Liver (tissue), 8 donors: ENCODE measurements at regions not wholly inside any gene's neighbourhood (a gene's known extent, or its start where the extent isn't known, plus 50 kb on each side); places are given as distances from the start of the nearest gene placed in this dataset.

Experiments
- DNase-seq: peaks from one replicate; pipeline ENCODE4 v3.0.0-alpha.2; 2017; ENCODE audit warnings: low spot score
- H3K27ac ChIP-seq, 2 donors: one replicate each; pipeline ENCODE4 v1.7.0; 2013; ENCODE audit warnings: inconsistent platforms in 2 of 2, low read length in 2 of 2, control low read depth in 1 of 2, low read depth in 1 of 2, mild to moderate bottlenecking in 1 of 2
- H3K27me3 ChIP-seq, 4 donors: one replicate each; pipeline versions ENCODE4 v1.6.1 to v1.7.0; 2013; ENCODE audit warnings: low read length in 3 of 4, inconsistent platforms in 1 of 4, mild to moderate bottlenecking in 1 of 4, moderate library complexity in 1 of 4; ENCODE audit not compliant: control insufficient read depth in 4 of 4, insufficient read depth in 4 of 4
- H3K36me3 ChIP-seq, 4 donors: one replicate each; pipeline versions ENCODE4 v1.6.1 to v1.7.0; 2013; ENCODE audit warnings: low read length in 3 of 4, mild to moderate bottlenecking in 3 of 4, low read depth in 1 of 4, moderate library complexity in 1 of 4; ENCODE audit not compliant: control insufficient read depth in 4 of 4, insufficient read depth in 3 of 4
- H3K4me1 ChIP-seq, 4 donors: one replicate each; pipeline versions ENCODE4 v1.6.1 to v1.7.0; 2013; ENCODE audit warnings: low read length in 3 of 4, mild to moderate bottlenecking in 3 of 4, moderate library complexity in 1 of 4; ENCODE audit not compliant: control insufficient read depth in 4 of 4, insufficient read depth in 4 of 4
- H3K4me3 ChIP-seq, 3 donors: one replicate each; pipeline versions ENCODE4 v1.6.1 to v1.7.0; 2013; ENCODE audit warnings: low read length in 3 of 3, control low read depth in 1 of 3, low read depth in 1 of 3, mild to moderate bottlenecking in 1 of 3
- H3K9ac ChIP-seq, 2 donors: one replicate each; pipeline ENCODE4 v1.7.0; 2013; ENCODE audit warnings: low read length in 2 of 2, mild to moderate bottlenecking in 2 of 2, moderate library complexity in 2 of 2, control low read depth in 1 of 2, low read depth in 1 of 2
- H3K9me3 ChIP-seq, 4 donors: one replicate each; pipeline versions ENCODE4 v1.6.1 to v1.7.0; 2013; ENCODE audit warnings: low read length in 3 of 4; ENCODE audit not compliant: control insufficient read depth in 4 of 4
- EGR1 ChIP-seq, 2 donors: IDR thresholded peaks; 2 replicates each; pipeline ENCODE4 v1.6.1; 2016 to 2018; ENCODE audit warnings: antibody characterized with exemption in 2 of 2, low read depth in 2 of 2
- FOXA1 ChIP-seq: IDR thresholded peaks from 2 replicates; pipeline ENCODE4 v1.6.1; 2016; ENCODE audit warnings: antibody characterized with exemption
- FOXA2 ChIP-seq: IDR thresholded peaks from 2 replicates; pipeline ENCODE4 v1.6.1; 2016; ENCODE audit warnings: antibody characterized with exemption
- GABPA ChIP-seq, 2 donors: IDR thresholded peaks in 1 of 2; conservative IDR thresholded peaks in 1 of 2; 2 replicates each; pipeline ENCODE4 v1.6.1; 2016; ENCODE audit warnings: antibody characterized with exemption in 2 of 2, mild to moderate bottlenecking in 1 of 2, moderate library complexity in 1 of 2
- HNF4A ChIP-seq, 2 donors: conservative IDR thresholded peaks; 2 replicates each; pipeline ENCODE4 v1.6.1; 2016; ENCODE audit warnings: antibody characterized with exemption in 2 of 2, mild to moderate bottlenecking in 2 of 2
- HNF4G ChIP-seq: IDR thresholded peaks from 2 replicates; pipeline ENCODE4 v1.6.1; 2016; ENCODE audit warnings: antibody characterized with exemption
- JUND ChIP-seq, 2 donors: IDR thresholded peaks; 2 replicates each; pipeline ENCODE4 v1.6.1; 2016; ENCODE audit warnings: antibody characterized with exemption in 2 of 2
- NR2F2 ChIP-seq: IDR thresholded peaks from 2 replicates; pipeline ENCODE4 v1.6.1; 2016; ENCODE audit warnings: antibody characterized with exemption
- RAD21 ChIP-seq, 2 donors: IDR thresholded peaks; 2 replicates each; pipeline ENCODE4 v1.6.1; 2016; ENCODE audit warnings: antibody characterized with exemption in 2 of 2, mild to moderate bottlenecking in 2 of 2
- RXRA ChIP-seq, 2 donors: IDR thresholded peaks; 2 replicates each; pipeline ENCODE4 v1.6.1; 2017 to 2018; ENCODE audit warnings: antibody characterized with exemption in 2 of 2, mild to moderate bottlenecking in 1 of 2
- SP1 ChIP-seq: IDR thresholded peaks from 2 replicates; pipeline ENCODE4 v1.6.1; 2018; ENCODE audit warnings: antibody characterized with exemption, mild to moderate bottlenecking
- TAF1 ChIP-seq: conservative IDR thresholded peaks from 2 replicates; pipeline ENCODE4 v1.6.1; 2016; ENCODE audit warnings: antibody characterized with exemption, mild to moderate bottlenecking
- YY1 ChIP-seq: IDR thresholded peaks from 2 replicates; pipeline ENCODE4 v1.6.1; 2016; ENCODE audit warnings: antibody characterized with exemption, mild to moderate bottlenecking
- WGBS: extraction: QIAGEN DNeasy Blood & Tissue Kit; methylation state at CpG from one replicate; pipeline ENCODE4 v1.1.7; 2013; 5-methylcytosine and 5-hydroxymethylcytosine counted together
- TF ChIP-seq, protein P1 (sequence below): IDR thresholded peaks from 2 replicates; pipeline ENCODE4 v1.6.1; 2016; ENCODE audit warnings: antibody characterized with exemption
- TF ChIP-seq, protein P2 (sequence below): IDR thresholded peaks from 2 replicates; pipeline ENCODE4 v1.6.1; 2016; ENCODE audit warnings: antibody characterized with exemption
- TF ChIP-seq, protein P3 (sequence below): IDR thresholded peaks from 2 replicates; pipeline ENCODE4 v1.6.1; 2016; ENCODE audit warnings: antibody characterized with exemption
- TF ChIP-seq, protein P4 (sequence below): fragments of 150-350 bp; IDR thresholded peaks from 2 replicates; pipeline ENCODE4 v1.5.1; 2017; ENCODE audit warnings: improper control_type of control experiment, low read depth, low read length; ENCODE audit not compliant: missing input control
- TF ChIP-seq, protein P5 (sequence below): IDR thresholded peaks from 2 replicates; pipeline ENCODE4 v1.6.1; 2016; ENCODE audit warnings: antibody characterized with exemption, mild to moderate bottlenecking
- donor health status: healthy.
- donor health status: healthy.
- donor health status: healthy.
- donor health status: healthy.
- donor health status: healthy.

DNA sequence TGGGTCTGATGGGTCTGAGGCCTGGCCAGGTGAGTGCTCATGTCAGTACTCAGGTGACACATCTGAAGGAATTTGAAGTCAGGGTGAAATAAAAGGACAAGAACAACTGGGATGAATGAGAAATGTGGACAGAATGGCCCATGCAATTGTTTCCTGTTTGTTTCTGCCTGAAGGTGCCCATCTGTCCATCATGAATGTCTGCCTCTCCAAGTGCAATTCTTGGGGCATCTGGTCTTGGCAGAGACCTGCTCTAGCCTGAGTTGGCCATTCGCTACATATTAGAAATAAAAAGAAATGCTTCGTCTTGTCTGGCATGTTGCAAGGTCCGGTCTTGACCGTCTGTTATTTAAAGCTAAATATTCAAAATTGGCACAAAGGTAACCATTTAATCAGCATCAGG is 142.0 kb upstream of the AGBL1 start:
- Histone ChIP-seq H3K27me3 (no peaks in the 10 kb centered on the region), H3K9me3 (no peaks in the 10 kb centered on the region), H3K27ac (no peak overlapping the region), H3K4me1 (peaks cover 0 to 4% (median 0%) of the 10 kb centered on the region in 4 donors), H3K9ac (no peak overlapping the region), H3K36me3 (no peaks in the 10 kb centered on the region), H3K4me3 (no peak overlapping the region)
- WGBS, result 92% methylated on average over 4 of the region's 4 CpGs
- DNase-seq, result no peak
- no peak for TF ChIP-seq FOXA1
- no peak for TF ChIP-seq JUND (IDR thresholded peaks at IDR 0.05)
- no peak for TF ChIP-seq TAF1
- TF ChIP-seq, protein P1, sequence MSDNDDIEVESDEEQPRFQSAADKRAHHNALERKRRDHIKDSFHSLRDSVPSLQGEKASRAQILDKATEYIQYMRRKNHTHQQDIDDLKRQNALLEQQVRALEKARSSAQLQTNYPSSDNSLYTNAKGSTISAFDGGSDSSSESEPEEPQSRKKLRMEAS, result no peak
- TF ChIP-seq HNF4G, result no peak
- TF ChIP-seq RXRA (IDR thresholded peaks at IDR 0.05), result no peak
- TF ChIP-seq YY1, result no peak
- no peak for TF ChIP-seq RAD21 (IDR thresholded peaks at IDR 0.05)
- no peak for TF ChIP-seq GABPA (IDR thresholded peaks at IDR 0.05 in 1 of 2, conservative IDR thresholded peaks at IDR 0.05 in 1 of 2)
- no peak for TF ChIP-seq SP1
- no peak for TF ChIP-seq FOXA2
- TF ChIP-seq NR2F2, result no peak
- TF ChIP-seq, protein P2, sequence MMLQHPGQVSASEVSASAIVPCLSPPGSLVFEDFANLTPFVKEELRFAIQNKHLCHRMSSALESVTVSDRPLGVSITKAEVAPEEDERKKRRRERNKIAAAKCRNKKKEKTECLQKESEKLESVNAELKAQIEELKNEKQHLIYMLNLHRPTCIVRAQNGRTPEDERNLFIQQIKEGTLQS, result no peak
- TF ChIP-seq, protein P3, sequence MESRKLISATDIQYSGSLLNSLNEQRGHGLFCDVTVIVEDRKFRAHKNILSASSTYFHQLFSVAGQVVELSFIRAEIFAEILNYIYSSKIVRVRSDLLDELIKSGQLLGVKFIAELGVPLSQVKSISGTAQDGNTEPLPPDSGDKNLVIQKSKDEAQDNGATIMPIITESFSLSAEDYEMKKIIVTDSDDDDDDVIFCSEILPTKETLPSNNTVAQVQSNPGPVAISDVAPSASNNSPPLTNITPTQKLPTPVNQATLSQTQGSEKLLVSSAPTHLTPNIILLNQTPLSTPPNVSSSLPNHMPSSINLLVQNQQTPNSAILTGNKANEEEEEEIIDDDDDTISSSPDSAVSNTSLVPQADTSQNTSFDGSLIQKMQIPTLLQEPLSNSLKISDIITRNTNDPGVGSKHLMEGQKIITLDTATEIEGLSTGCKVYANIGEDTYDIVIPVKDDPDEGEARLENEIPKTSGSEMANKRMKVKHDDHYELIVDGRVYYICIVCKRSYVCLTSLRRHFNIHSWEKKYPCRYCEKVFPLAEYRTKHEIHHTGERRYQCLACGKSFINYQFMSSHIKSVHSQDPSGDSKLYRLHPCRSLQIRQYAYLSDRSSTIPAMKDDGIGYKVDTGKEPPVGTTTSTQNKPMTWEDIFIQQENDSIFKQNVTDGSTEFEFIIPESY, result no peak
- no peak for TF ChIP-seq HNF4A (conservative IDR thresholded peaks at IDR 0.05)
- TF ChIP-seq, protein P4, sequence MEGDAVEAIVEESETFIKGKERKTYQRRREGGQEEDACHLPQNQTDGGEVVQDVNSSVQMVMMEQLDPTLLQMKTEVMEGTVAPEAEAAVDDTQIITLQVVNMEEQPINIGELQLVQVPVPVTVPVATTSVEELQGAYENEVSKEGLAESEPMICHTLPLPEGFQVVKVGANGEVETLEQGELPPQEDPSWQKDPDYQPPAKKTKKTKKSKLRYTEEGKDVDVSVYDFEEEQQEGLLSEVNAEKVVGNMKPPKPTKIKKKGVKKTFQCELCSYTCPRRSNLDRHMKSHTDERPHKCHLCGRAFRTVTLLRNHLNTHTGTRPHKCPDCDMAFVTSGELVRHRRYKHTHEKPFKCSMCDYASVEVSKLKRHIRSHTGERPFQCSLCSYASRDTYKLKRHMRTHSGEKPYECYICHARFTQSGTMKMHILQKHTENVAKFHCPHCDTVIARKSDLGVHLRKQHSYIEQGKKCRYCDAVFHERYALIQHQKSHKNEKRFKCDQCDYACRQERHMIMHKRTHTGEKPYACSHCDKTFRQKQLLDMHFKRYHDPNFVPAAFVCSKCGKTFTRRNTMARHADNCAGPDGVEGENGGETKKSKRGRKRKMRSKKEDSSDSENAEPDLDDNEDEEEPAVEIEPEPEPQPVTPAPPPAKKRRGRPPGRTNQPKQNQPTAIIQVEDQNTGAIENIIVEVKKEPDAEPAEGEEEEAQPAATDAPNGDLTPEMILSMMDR, result no peak
- TF ChIP-seq, protein P5, sequence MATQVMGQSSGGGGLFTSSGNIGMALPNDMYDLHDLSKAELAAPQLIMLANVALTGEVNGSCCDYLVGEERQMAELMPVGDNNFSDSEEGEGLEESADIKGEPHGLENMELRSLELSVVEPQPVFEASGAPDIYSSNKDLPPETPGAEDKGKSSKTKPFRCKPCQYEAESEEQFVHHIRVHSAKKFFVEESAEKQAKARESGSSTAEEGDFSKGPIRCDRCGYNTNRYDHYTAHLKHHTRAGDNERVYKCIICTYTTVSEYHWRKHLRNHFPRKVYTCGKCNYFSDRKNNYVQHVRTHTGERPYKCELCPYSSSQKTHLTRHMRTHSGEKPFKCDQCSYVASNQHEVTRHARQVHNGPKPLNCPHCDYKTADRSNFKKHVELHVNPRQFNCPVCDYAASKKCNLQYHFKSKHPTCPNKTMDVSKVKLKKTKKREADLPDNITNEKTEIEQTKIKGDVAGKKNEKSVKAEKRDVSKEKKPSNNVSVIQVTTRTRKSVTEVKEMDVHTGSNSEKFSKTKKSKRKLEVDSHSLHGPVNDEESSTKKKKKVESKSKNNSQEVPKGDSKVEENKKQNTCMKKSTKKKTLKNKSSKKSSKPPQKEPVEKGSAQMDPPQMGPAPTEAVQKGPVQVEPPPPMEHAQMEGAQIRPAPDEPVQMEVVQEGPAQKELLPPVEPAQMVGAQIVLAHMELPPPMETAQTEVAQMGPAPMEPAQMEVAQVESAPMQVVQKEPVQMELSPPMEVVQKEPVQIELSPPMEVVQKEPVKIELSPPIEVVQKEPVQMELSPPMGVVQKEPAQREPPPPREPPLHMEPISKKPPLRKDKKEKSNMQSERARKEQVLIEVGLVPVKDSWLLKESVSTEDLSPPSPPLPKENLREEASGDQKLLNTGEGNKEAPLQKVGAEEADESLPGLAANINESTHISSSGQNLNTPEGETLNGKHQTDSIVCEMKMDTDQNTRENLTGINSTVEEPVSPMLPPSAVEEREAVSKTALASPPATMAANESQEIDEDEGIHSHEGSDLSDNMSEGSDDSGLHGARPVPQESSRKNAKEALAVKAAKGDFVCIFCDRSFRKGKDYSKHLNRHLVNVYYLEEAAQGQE, result no peak
- no peak for TF ChIP-seq EGR1 (IDR thresholded peaks at IDR 0.05; ENCODE audit: low read depth in 2 of 2)
